HG03280 (cell line): ENCODE measurements at regions not wholly inside any gene's neighbourhood (a gene's known extent, or its start where the extent isn't known, plus 50 kb on each side); places are given as distances from the start of the nearest gene placed in this dataset.
"Not testable (repeated sequence)": the region's sequence is repeated elsewhere in the genome, so short reads cannot be mapped to it uniquely, and the experiment has no call there.

ENCODE experiments used
- ATAC-seq: cut with Tn5 transposase; IDR thresholded peaks from one replicate; pipeline ENCODE4 v1.9.1; 2021; ENCODE audit warnings: mild to moderate bottlenecking, moderate library complexity; ENCODE audit not compliant: unreplicated experiment

GRCh38 chr18:11512096-11513025 lies 97.0 kb upstream of the SLC35G4 start:
- ATAC-seq = no peak

DNA sequence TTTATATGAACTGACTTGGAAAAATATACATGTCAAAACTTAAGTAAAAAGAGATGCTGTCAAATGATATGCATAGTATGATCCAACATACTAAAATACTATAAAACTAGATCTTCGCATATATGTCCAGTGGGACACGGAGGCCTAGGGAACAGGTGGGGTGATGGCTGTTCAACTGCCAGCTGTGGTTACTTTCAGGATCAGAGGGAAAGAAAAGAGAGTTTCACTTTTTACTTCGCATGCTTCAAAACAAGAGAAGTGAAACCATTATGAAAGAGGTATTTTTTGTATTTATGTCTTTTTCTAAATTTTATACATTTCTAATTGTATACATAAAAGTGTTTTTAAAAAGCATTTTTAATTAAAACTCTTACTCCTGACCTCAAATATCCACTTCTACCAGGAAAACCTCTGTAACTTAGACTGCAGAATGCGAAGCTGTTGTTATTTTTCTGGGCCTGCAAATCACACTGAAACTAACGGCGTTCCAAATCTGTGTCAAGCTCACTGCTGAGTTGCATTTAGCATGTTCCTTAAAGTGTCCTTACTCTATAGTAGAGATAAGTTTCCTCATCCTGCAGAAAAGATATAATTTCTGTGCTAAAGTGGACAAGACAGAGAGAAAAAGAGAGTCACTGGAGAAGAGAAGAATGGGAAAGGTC lies 97.8 kb upstream of the SLC35G4 start:
- peak; percentile 90 for ATAC-seq

- ATAC-seq = no peak
Measured at GRCh38 chr18:11506856-11507255, 102.5 kb upstream of the SLC35G4 start.

GRCh38 chr18:11505993-11506392 lies 103.4 kb upstream of the SLC35G4 start:
- no peak for ATAC-seq

DNA sequence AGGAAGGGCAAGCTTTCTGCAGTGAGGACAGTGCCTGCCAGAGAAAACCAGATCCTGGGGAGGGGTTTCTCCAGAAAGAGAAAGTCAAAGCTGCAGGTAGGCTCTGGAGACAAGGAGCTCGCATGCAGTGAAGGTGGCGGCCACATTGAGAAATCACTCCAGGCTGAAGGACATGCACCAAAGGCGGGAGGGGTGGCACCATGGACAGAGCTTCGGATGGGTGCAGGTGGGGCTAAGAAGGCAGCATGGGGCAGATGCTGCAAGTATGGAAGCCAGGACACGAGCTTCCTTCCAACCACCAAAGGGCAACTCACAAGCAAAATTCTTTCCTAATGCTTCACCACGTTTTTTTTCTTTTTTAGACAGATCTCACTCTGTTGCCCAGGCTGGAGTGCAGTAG lies 104.4 kb upstream of the SLC35G4 start:
- ATAC-seq = no peak

DNA sequence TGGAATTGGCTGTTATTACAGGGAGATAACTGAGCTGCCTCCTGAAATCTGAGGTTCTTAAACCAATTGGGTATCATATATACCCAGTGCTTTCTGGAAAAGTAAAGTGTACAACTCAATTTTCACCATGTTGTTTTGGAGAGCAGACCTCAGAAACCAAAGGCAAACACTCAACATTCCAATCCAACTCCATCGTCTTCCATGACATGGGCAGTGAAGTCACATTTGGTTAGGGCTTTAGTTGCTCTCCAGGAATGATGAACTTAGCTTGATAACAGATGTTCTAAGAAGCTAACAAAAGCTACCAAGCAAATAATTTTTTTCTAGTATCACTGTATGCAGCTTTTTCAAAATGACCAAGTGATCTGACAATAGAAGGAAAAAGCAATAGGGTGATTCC lies 107.0 kb upstream of the SLC35G4 start:
- no peak for ATAC-seq

DNA sequence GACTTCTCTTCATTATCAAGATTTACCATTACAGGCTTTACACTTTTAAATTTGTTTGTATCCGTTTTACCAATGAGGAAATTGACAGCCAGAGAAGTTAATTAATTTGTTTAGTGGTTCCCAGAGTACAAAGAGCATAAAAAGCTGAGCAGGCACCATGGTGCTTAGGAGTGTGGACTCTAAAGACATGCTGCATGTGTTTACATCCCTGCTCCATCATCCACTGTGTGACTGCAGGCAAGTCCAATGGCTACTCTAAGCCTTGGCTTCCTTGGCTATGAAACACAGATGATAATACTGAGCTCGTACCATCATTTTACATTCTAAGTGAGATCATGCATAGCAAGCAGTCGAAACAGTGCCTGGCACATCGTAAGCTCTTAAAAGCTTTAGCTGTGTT lies 108.0 kb upstream of the SLC35G4 start:
- ATAC-seq = no peak

DNA sequence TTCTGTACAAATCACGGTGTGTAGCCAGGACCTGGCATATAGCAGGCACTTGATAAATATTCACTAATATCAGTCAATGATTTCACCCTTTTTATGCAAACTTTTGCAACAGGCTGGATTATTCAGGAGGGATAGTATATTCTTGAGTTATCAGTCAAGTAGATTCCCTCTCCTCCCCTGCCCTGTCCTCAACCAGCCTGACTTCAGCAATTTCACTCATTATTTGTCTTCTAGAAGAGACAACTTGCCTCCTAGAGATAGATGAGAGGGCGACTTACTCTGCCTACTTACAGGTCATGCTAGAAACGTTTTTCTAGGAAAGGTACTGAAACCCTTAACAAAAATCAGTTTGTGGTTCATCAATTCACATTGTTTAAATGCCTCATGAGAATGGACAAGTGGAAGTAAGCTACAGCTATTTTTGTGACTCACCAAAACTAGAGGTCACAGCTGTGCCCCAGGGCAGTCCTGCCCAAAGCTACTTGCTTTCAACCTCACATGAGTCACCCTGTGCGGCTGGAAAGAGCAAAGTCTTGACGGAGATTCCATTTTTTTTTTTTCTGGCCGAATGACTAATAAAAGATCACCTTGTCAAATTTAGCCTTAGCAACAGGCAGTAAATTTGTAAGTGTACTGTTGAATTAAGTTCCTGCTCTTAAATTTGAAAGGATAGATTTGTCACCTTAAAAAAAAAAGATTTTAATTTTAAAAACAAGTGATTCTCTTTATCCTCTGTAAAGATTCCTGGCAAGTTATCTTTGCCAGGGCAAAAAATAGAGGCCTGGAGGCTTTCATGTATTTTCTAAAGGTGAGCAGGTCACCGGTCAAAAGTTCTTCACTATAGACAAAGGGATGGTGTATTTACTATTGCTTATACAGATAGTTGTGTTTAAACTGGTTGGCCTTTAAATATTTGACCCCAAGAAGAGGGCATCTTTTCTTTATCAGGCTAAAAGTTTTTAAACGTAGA lies 109.0 kb upstream of the SLC35G4 start:
- peak; percentile 64 for ATAC-seq

GRCh38 chr18:11498821-11499220 lies 110.6 kb upstream of the SLC35G4 start:
- no peak for ATAC-seq

- ATAC-seq = no peak
Measured at GRCh38 chr18:11497585-11497984, 111.8 kb upstream of the SLC35G4 start.

DNA sequence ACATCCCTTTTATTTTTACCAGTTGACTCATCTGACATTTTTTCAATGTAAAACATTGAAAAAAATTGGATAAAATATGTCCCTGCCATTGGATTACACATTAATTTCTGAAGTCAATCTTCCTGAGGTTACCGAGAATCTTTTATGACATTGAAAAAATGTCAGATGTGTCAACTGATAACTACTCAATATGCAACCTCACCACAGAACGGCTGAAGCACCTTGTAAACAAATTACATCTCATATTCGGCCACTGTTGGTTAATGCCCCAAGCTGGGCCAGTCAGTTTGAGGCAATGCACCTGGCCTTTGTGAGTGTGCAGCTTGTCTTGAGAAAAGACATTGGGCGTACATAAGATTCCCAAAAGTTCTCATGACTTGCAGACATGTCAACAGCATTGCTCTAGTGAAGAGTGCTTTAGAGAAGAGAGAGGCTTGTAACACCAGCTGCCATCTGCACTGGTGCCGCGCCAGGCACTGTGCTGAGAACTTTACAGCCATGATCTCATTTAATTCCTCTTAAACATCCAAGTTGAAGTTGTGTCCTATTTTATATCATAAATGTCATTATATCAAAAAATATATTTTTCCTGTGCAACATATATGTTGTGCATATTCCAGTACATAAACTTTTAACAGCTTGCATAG lies 112.7 kb upstream of the SLC35G4 start:
- no peak for ATAC-seq

DNA sequence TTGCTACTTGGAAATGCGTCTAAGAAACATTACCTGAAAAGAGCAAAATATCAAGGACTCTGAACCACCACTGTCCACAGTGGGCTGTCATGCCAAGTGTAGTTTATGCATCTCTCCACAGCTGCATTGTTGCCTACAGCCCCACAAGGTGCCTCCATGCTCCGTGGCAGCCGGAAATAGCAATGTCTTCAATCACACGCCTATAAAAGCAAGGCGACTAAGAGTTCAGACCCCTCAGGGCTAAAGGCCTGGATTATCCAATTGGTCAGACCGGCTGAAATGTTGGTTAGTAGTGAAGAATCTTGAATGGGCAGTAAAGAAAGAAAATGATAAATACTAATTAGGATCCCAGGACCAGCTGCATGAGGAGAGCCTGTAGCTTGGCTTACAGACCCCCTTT lies 114.0 kb upstream of the SLC35G4 start:
- no peak for ATAC-seq

DNA sequence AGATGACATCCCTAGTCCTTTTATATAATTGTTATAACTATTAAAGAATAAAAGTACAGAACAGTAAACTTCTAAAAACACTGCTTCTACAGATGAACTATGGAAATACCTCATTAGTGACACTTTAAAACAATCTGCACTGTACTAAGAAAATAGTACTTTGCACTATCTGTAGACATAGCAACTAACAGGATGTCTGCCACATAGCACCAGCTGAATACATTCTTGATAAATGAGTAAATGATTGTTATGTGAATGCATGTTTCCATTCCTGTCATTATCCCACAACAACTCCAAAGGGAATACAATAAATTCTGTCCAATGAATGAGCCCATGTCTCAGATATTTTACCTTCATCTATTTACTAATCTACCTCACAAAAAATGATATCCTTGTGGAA lies 115.3 kb upstream of the SLC35G4 start:
- ATAC-seq = no peak

- no peak for ATAC-seq
Measured at GRCh38 chr18:11489266-11489899, 120.0 kb upstream of the SLC35G4 start.

DNA sequence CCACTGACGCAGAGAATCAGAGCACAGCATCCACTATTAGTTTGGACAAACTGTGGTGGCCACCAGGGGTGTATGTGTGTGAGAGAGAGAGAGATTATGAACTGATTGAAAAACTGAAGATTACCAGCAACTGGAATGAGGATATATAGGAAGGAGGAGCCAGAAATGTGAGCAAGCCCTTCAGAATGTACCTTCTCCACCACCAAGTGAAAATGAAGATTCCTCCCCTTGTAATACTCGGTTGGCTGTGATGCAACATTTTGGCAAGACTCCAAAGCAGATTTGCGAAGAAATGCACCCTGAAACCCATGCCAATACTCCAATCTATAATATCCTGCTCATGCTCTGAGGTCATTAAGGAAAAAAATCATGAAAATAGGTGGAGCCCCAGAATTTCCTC lies 121.2 kb upstream of the SLC35G4 start:
- no peak for ATAC-seq

- ATAC-seq = no peak
Measured at GRCh38 chr18:11487390-11487789, 122.0 kb upstream of the SLC35G4 start.

DNA sequence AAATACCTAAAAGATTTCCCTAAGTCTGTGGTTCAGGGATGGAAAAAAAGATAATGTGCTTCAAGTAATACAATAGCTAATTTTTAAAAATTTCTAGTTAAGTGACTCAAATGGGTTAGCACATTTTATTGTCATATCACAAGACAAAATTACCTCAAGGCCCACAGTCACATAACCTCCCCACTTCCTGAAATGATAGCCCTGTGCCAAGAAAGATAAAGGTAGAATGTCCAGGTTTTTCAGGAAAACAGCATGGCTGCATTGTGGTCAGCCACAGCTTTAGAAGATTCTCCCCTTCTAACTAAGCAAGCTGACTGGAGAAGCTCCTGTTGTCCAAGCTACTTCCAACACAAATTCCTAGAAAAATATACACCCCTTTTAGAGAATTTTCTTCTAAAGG lies 127.1 kb upstream of the SLC35G4 start:
- ATAC-seq = no peak

- ATAC-seq = no peak
Measured at GRCh38 chr18:11480692-11481091, 128.7 kb upstream of the SLC35G4 start.

DNA sequence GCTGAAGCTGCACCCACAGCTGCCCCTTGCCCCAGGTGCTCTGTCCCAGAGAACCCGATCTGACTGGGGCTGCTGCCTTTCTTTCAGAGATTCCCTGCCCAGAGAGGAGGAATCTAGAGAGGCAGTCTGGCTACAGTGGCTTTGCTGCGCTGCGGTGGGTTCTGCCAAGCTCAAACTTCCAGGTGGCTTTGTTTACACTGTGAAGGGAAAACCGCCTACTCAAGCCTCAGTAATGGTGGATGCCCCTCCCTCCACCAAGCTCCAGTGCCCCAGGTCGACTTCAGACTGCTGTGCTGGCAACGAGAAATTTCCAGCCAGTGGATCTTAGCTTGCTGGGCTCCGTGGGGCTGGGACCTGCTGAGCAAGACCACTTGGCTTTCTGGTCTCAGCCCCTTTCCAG lies 130.4 kb upstream of the SLC35G4 start:
- ATAC-seq = not testable (repeated sequence)

DNA sequence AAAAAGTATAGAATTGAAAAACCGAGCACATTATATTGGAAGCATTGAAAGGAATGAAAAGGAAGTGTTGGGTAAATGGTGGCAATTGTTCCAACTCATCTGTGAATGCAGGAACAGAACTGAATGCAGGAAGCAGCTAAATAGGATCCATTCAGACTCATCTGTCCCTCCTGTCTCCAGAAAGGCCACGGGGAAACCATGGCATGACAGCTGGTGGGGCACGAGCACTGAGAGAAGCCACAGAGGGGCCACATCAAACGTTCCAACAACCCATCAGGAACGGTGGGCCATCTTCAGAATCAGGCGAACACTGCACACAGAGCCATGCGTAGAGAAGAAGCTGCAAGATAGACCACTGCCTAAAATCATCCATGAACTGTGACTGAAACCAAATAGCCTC lies 138.5 kb upstream of the SLC35G4 start:
- no peak for ATAC-seq
